Gastroesophageal sphincter (tissue), 3 donors: ENCODE measurements at regions not wholly inside any gene's neighbourhood (a gene's known extent, or its start where the extent isn't known, plus 50 kb on each side); places are given as distances from the start of the nearest gene placed in this dataset.

Experiments used
- EP300 ChIP-seq: sonication (generic); formaldehyde crosslinking; IDR thresholded peaks from one replicate; pipeline ENCODE4 v1.6.1; 2017; ENCODE audit warnings: antibody characterized with exemption, mild to moderate bottlenecking
- POLR2A ChIP-seq, 2 donors: fragments of 450-650 bp; IDR thresholded peaks; one replicate each; pipeline ENCODE4 v1.6.1; 2017; ENCODE audit warnings: antibody characterized with exemption in 2 of 2, mild to moderate bottlenecking in 2 of 2, moderate library complexity in 1 of 2
- POLR2AphosphoS5 ChIP-seq: sonication (generic); formaldehyde crosslinking; IDR thresholded peaks from one replicate; pipeline ENCODE4 v1.6.1; 2017; ENCODE audit warnings: antibody characterized with exemption
- TF ChIP-seq, protein P1 (sequence below), 4 experiments: fragments of 200-600 bp in 2 of 4; fragments of 450-650 bp in 2 of 4; sonication (generic) in 1 of 4; IDR thresholded peaks; one replicate each; pipeline ENCODE4 v1.5.1; 2017 to 2019; ENCODE audit warnings: antibody characterized with exemption in 4 of 4, mild to moderate bottlenecking in 2 of 4, moderate library complexity in 2 of 4

DNA sequence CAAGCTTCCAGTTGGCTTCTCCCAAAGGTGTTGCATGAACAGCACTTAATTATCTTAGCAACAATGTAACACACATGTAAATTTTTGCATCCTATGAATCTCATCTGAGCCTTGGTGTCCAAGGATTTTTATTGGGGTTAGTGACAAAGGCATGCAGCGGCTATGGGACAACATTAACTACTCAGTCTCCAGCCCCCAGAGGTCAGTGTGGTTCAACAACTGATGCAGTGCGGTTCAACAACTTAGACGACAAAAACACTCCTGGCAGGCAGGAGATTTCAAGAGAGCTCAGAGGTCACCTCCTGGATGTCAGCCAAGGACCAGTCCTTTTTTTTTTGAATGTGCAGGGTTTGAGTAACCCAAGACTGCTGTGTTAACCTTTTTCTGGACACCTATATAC, 77.5 kb upstream of the HMCN1 start:
- TF ChIP-seq, protein P1, sequence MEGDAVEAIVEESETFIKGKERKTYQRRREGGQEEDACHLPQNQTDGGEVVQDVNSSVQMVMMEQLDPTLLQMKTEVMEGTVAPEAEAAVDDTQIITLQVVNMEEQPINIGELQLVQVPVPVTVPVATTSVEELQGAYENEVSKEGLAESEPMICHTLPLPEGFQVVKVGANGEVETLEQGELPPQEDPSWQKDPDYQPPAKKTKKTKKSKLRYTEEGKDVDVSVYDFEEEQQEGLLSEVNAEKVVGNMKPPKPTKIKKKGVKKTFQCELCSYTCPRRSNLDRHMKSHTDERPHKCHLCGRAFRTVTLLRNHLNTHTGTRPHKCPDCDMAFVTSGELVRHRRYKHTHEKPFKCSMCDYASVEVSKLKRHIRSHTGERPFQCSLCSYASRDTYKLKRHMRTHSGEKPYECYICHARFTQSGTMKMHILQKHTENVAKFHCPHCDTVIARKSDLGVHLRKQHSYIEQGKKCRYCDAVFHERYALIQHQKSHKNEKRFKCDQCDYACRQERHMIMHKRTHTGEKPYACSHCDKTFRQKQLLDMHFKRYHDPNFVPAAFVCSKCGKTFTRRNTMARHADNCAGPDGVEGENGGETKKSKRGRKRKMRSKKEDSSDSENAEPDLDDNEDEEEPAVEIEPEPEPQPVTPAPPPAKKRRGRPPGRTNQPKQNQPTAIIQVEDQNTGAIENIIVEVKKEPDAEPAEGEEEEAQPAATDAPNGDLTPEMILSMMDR (IDR thresholded peaks at IDR 0.05): no peak
- no peak for TF ChIP-seq POLR2AphosphoS5
- TF ChIP-seq POLR2A (IDR thresholded peaks at IDR 0.05): no peak
- TF ChIP-seq EP300: no peak
